ENCODE measurements at regions not wholly inside any gene's neighbourhood (a gene's known extent, or its start where the extent isn't known, plus 50 kb on each side); places are given as distances from the start of the nearest gene placed in this dataset.
"Not testable (repeated sequence)": the region's sequence is repeated elsewhere in the genome, so short reads cannot be mapped to it uniquely, and the experiment has no call there.

DNA sequence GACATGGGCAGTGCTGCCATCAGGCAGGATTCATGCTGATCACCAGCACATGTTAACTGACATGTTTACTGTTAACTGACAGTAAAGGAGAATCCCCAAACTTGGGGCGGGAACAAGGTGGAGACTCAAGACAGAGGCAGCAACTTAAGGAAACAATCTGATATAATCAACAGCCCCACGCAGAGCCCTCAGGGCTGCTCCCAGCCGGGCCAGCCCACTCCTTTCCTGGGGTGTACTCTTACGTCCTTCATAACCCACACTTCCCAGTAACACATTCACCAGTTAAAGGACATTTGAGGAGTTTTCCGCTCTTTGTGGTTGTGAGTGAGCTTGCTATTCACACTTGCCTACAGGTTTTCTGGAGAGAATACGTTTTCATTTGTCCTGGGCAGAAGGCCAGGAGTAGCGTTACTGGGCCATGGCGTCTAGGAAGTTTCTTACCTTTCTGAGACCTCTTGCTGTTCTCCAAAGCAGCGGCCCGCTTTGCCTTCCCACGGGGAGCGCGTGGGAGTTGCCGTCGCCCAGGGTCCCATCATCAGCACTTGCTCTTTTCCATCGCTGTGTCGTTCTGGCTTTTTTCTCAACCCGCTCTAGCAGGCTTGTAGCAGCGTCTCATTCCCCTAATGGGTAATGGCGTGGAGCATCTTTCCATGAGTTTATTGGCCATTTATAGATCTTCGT, 56.4 kb downstream of the FOXF2 start:
- H3K4me2 ChIP-seq (ENCODE audit: low read length) = no peak overlapping the region
- no peak for DNase-seq (ENCODE audit: low read depth)
- H3K27ac ChIP-seq (ENCODE audit: low read depth, low read length) = no peak overlapping the region
- no peak for FAIRE-seq
- no peak overlapping the region for H3K4me3 ChIP-seq (ENCODE audit: insufficient read depth, low read depth, low read length)
- H3K9me3 ChIP-seq (ENCODE audit: insufficient read depth, low read depth, low read length) = peaks cover under 1% of the 10 kb centered on the region
- H4K20me1 ChIP-seq (ENCODE audit: insufficient read depth, low read length) = no peaks in the 10 kb centered on the region
- no peaks in the 10 kb centered on the region for H3K4me1 Mint-ChIP-seq (ENCODE audit: low read depth, unreplicated experiment)
- H3K9me3 Mint-ChIP-seq (ENCODE audit: unreplicated experiment) = peaks cover 12% of the 10 kb centered on the region
- no peaks in the 10 kb centered on the region for H3K4me1 ChIP-seq (ENCODE audit: insufficient read depth, low read length)
- no peak overlapping the region for H3K27ac Mint-ChIP-seq (ENCODE audit: unreplicated experiment)
- H3K36me3 Mint-ChIP-seq (ENCODE audit: low read depth, unreplicated experiment) = peaks cover 2% of the 10 kb centered on the region
- H3K9ac ChIP-seq (ENCODE audit: low read length) = no peak overlapping the region
- H3K27me3 ChIP-seq (ENCODE audit: insufficient read depth, low read length) = peaks cover 9% of the 10 kb centered on the region
- H3K27me3 Mint-ChIP-seq (ENCODE audit: low read depth, unreplicated experiment) = peaks cover 25% of the 10 kb centered on the region
- no peaks in the 10 kb centered on the region for H3K79me2 ChIP-seq (ENCODE audit: insufficient read depth, low read length)
- no peak overlapping the region for H3K4me3 Mint-ChIP-seq (ENCODE audit: unreplicated experiment)
- no peak for TF ChIP-seq EZH2 (IDR thresholded peaks at IDR 0.05; ENCODE audit: insufficient read depth, low read length)
- TF ChIP-seq, protein P1, sequence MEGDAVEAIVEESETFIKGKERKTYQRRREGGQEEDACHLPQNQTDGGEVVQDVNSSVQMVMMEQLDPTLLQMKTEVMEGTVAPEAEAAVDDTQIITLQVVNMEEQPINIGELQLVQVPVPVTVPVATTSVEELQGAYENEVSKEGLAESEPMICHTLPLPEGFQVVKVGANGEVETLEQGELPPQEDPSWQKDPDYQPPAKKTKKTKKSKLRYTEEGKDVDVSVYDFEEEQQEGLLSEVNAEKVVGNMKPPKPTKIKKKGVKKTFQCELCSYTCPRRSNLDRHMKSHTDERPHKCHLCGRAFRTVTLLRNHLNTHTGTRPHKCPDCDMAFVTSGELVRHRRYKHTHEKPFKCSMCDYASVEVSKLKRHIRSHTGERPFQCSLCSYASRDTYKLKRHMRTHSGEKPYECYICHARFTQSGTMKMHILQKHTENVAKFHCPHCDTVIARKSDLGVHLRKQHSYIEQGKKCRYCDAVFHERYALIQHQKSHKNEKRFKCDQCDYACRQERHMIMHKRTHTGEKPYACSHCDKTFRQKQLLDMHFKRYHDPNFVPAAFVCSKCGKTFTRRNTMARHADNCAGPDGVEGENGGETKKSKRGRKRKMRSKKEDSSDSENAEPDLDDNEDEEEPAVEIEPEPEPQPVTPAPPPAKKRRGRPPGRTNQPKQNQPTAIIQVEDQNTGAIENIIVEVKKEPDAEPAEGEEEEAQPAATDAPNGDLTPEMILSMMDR (IDR thresholded peaks at IDR 0.05; ENCODE audit: insufficient read depth, low read depth, low read length) = no peak
- H3K36me3 ChIP-seq (ENCODE audit: insufficient read depth, low read length) = no peaks in the 10 kb centered on the region
- H2AFZ ChIP-seq (ENCODE audit: low read depth, low read length) = no peak overlapping the region

DNA sequence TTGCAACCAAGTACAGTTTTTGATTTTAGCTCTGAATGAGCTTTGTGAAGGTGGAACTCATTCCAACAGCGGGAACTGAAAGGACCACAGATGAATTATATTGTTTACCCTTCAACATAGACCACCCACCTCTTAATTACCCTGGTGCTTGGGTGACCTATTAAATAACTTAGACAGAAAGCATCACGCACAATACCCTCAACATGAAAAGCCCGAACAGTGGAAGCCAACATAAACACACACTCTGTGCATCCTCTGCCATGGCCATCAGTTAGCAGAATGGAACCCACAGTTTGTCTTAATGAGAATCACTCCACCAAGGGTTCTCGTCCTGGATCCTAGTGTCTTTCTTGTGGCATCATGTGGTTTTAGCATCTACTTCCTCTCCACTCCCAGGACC, 60.5 kb downstream of the FOXF2 start:
- Mint-ChIP-seq H3K4me1 (ENCODE audit: low read depth, unreplicated experiment) (no peaks in the 10 kb centered on the region), H3K9me3 (ENCODE audit: unreplicated experiment) (peaks cover 9% of the 10 kb centered on the region), H3K4me3 (ENCODE audit: unreplicated experiment) (no peak overlapping the region), H3K27me3 (ENCODE audit: low read depth, unreplicated experiment) (peaks cover 23% of the 10 kb centered on the region), H3K36me3 (ENCODE audit: low read depth, unreplicated experiment) (peaks cover 2% of the 10 kb centered on the region), H3K27ac (ENCODE audit: unreplicated experiment) (no peak overlapping the region)
- no peak overlapping the region for H3K9ac ChIP-seq (ENCODE audit: low read length)
- no peak for TF ChIP-seq EZH2 (IDR thresholded peaks at IDR 0.05; ENCODE audit: insufficient read depth, low read length)
- TF ChIP-seq, protein P1 (IDR thresholded peaks at IDR 0.05; ENCODE audit: insufficient read depth, low read depth, low read length) = no peak
- no peak overlapping the region for H3K4me2 ChIP-seq (ENCODE audit: low read length)
- no peak overlapping the region for H3K4me3 ChIP-seq (ENCODE audit: insufficient read depth, low read depth, low read length)
- no peaks in the 10 kb centered on the region for H4K20me1 ChIP-seq (ENCODE audit: insufficient read depth, low read length)
- H3K27me3 ChIP-seq (ENCODE audit: insufficient read depth, low read length) = peaks cover 4% of the 10 kb centered on the region
- no peaks in the 10 kb centered on the region for H3K79me2 ChIP-seq (ENCODE audit: insufficient read depth, low read length)
- no peak overlapping the region for H2AFZ ChIP-seq (ENCODE audit: low read depth, low read length)
- no peak overlapping the region for H3K27ac ChIP-seq (ENCODE audit: low read depth, low read length)
- H3K4me1 ChIP-seq (ENCODE audit: insufficient read depth, low read length) = no peaks in the 10 kb centered on the region
- no peak for FAIRE-seq
- H3K36me3 ChIP-seq (ENCODE audit: insufficient read depth, low read length) = no peaks in the 10 kb centered on the region
- H3K9me3 ChIP-seq (ENCODE audit: insufficient read depth, low read depth, low read length) = peaks cover 7% of the 10 kb centered on the region
- DNase-seq (ENCODE audit: low read depth) = no peak

DNA sequence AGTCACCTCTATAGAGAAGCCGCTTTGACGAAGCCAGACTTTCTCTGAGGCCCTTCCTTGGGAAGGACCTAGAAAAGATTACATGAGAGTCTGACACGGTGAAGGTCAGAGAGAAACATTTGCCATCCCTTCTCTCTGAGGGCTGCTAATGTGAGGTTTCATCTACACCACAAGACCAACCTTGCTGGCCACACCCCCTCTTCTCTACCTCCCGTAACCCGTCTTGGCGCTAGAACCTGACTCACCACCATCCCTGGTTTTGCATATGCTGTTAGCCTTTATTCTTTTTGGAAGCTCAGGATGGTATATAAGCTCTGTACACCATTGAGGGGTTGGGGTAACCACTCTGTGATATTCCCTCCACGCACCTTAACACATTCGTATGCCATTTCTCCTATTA, 63.6 kb downstream of the FOXF2 start:
- Histone ChIP-seq H3K4me3 (ENCODE audit: insufficient read depth, low read depth, low read length) (no peak overlapping the region), H3K27me3 (ENCODE audit: insufficient read depth, low read length) (peaks cover 4% of the 10 kb centered on the region), H3K79me2 (ENCODE audit: insufficient read depth, low read length) (no peaks in the 10 kb centered on the region), H3K36me3 (ENCODE audit: insufficient read depth, low read length) (no peaks in the 10 kb centered on the region), H3K9me3 (ENCODE audit: insufficient read depth, low read depth, low read length) (peaks cover 7% of the 10 kb centered on the region), H3K4me1 (ENCODE audit: insufficient read depth, low read length) (no peaks in the 10 kb centered on the region), H3K4me2 (ENCODE audit: low read length) (no peak overlapping the region), H3K27ac (ENCODE audit: low read depth, low read length) (no peak overlapping the region), H2AFZ (ENCODE audit: low read depth, low read length) (no peak overlapping the region), H3K9ac (ENCODE audit: low read length) (no peak overlapping the region), H4K20me1 (ENCODE audit: insufficient read depth, low read length) (no peaks in the 10 kb centered on the region)
- Mint-ChIP-seq H3K27me3 (ENCODE audit: low read depth, unreplicated experiment) (peaks cover 28% of the 10 kb centered on the region), H3K4me1 (ENCODE audit: low read depth, unreplicated experiment) (no peaks in the 10 kb centered on the region), H3K4me3 (ENCODE audit: unreplicated experiment) (no peak overlapping the region), H3K27ac (ENCODE audit: unreplicated experiment) (no peak overlapping the region), H3K36me3 (ENCODE audit: low read depth, unreplicated experiment) (no peaks in the 10 kb centered on the region), H3K9me3 (ENCODE audit: unreplicated experiment) (peaks cover 9% of the 10 kb centered on the region)
- no peak for DNase-seq (ENCODE audit: low read depth)
- no peak for TF ChIP-seq EZH2 (IDR thresholded peaks at IDR 0.05; ENCODE audit: insufficient read depth, low read length)
- TF ChIP-seq, protein P1 (IDR thresholded peaks at IDR 0.05; ENCODE audit: insufficient read depth, low read depth, low read length) = no peak
- FAIRE-seq = no peak

DNA sequence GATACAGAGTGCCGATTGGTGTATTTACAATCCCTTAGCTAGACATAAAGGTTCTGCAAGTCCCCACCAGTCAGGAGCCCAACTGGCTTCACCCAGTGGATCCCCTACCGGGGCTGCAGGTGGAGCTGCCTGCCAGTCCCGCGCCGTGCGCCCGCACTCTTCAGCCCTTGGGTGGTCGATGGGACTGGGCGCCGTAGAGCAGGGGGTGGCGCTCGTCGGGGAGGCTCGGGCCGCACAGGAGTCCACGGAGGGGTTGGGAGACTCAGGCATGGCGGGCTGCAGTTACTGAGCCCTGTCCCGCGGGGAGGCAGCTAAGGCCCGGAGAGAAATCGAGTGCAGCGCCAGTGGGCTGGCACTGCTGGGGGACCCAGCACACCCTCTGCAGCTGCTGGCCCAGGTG, 67.4 kb downstream of the FOXF2 start:
- not testable (repeated sequence) for H2AFZ ChIP-seq (ENCODE audit: low read depth, low read length); H3K36me3 ChIP-seq (ENCODE audit: insufficient read depth, low read length); DNase-seq (ENCODE audit: low read depth); H3K79me2 ChIP-seq (ENCODE audit: insufficient read depth, low read length); H3K27me3 Mint-ChIP-seq (ENCODE audit: low read depth, unreplicated experiment); H3K4me3 ChIP-seq (ENCODE audit: insufficient read depth, low read depth, low read length); H3K36me3 Mint-ChIP-seq (ENCODE audit: low read depth, unreplicated experiment); H3K27ac ChIP-seq (ENCODE audit: low read depth, low read length); FAIRE-seq; H3K9ac ChIP-seq (ENCODE audit: low read length); H3K9me3 Mint-ChIP-seq (ENCODE audit: unreplicated experiment); H3K4me3 Mint-ChIP-seq (ENCODE audit: unreplicated experiment); H4K20me1 ChIP-seq (ENCODE audit: insufficient read depth, low read length); H3K4me1 Mint-ChIP-seq (ENCODE audit: low read depth, unreplicated experiment); H3K27me3 ChIP-seq (ENCODE audit: insufficient read depth, low read length); H3K4me1 ChIP-seq (ENCODE audit: insufficient read depth, low read length); H3K4me2 ChIP-seq (ENCODE audit: low read length); H3K9me3 ChIP-seq (ENCODE audit: insufficient read depth, low read depth, low read length); H3K27ac Mint-ChIP-seq (ENCODE audit: unreplicated experiment)

Data from astrocyte (in vitro differentiated cells and primary cell).